Adrenal gland (tissue), 9 donors: ENCODE measurements at regions not wholly inside any gene's neighbourhood (a gene's known extent, or its start where the extent isn't known, plus 50 kb on each side); places are given as distances from the start of the nearest gene placed in this dataset.
A peak's percentile ranks its signal among the peaks of the same experiment; 100 is the strongest.

Experiments
- DNase-seq, 7 donors: peaks; one replicate each; pipeline ENCODE4 v3.0.0-alpha.2; 2019 to 2020
- H3K27ac ChIP-seq, 5 donors: fragments of 200-600 bp; sonication (generic) in 4 of 5; 1 replicate in 3 of 5; 2 replicates in 2 of 5; pipeline versions ENCODE4 v1.5.1 to v1.8.0; 2016 to 2020; ENCODE audit warnings: mild to moderate bottlenecking in 1 of 5
- H3K27me3 ChIP-seq: fragments of 200-600 bp; 2 replicates; pipeline ENCODE4 v1.8.0; 2021
- H3K36me3 ChIP-seq, 2 donors: fragments of 200-600 bp; replicated peaks in 1 of 2; 1 replicate in 1 of 2; 2 replicates in 1 of 2; pipeline versions ENCODE4 v1.5.1 to v1.8.0; 2018 to 2022
- H3K4me1 ChIP-seq, 2 donors: fragments of 200-600 bp; replicated peaks in 1 of 2; 1 replicate in 1 of 2; 2 replicates in 1 of 2; pipeline versions ENCODE4 v1.5.1 to v1.8.0; 2018 to 2021
- H3K4me3 ChIP-seq, 4 donors: fragments of 200-600 bp; sonication (generic) in 3 of 4; one replicate each; pipeline ENCODE4 v1.5.1; 2016 to 2018
- H3K9me3 ChIP-seq, 3 donors: fragments of 200-600 bp; sonication (generic) in 1 of 3; replicated peaks in 1 of 3; 1 replicate in 2 of 3; 2 replicates in 1 of 3; pipeline versions ENCODE4 v1.5.1 to v1.8.0; 2016 to 2021
- CTCF ChIP-seq, 6 experiments: fragments of 450-650 bp in 4 of 6; fragments of 200-600 bp in 2 of 6; sonication (generic) in 1 of 6; IDR thresholded peaks; 1 replicate in 5 of 6; 2 replicates in 1 of 6; pipeline versions ENCODE4 v1.5.1 to v1.8.0; 2016 to 2021; ENCODE audit warnings: antibody characterized with exemption in 6 of 6, mild to moderate bottlenecking in 2 of 6, moderate library complexity in 1 of 6
- POLR2A ChIP-seq, 2 donors: fragments of 450-650 bp; IDR thresholded peaks; one replicate each; pipeline ENCODE4 v1.6.1; 2017; ENCODE audit warnings: antibody characterized with exemption in 2 of 2, mild to moderate bottlenecking in 2 of 2, moderate library complexity in 1 of 2
- WGBS, 4 donors: extraction: QIAGEN DNeasy Blood & Tissue Kit in 2 of 4; methylation state at CpG; one replicate each; pipeline versions ENCODE4 v1.1.5 to v1.1.7; 2013 to 2017; 5-methylcytosine and 5-hydroxymethylcytosine counted together
- intact Hi-C, 2 donors: fragments of 100-400 bp; cut with DNase I; formaldehyde crosslinking; loops; one replicate each; pipeline versions ENCODE4 v1.14.1 to v1.15.0; 2022 to 2023
- donor health status: healthy with polysubstance abuse.
- donor health status: Bipolar disorder and iron deficiency.
- donor health status: DM: yes; HTN: yes; CAD: no.
- donor health status: DM: no; HTN: no; CAD: no.
- donor health status: DM: no; HTN: no; CAD: no.

- no peak overlapping the region for H3K27ac ChIP-seq
- no peaks in the 10 kb centered on the region for H3K9me3 ChIP-seq
- no peaks in the 10 kb centered on the region for H3K4me1 ChIP-seq
- intact Hi-C loops: no loop called here
- 54 to 87% (median 74%) methylated on average over 4 of the region's 4 CpGs for WGBS, 4 donors
- no peak overlapping the region for H3K4me3 ChIP-seq
- no peaks in the 10 kb centered on the region for H3K36me3 ChIP-seq
- peaks cover 30% of the 10 kb centered on the region for H3K27me3 ChIP-seq
- TF ChIP-seq CTCF (IDR thresholded peaks at IDR 0.05) (no peak), POLR2A (IDR thresholded peaks at IDR 0.05) (no peak)
- DNase-seq: no peak
These were observed 78.0 kb upstream of the PJA1 start for GRCh38 chrX:69243276-69243675.

- no peak overlapping the region for H3K27ac ChIP-seq
These were observed 73.6 kb upstream of the PJA1 start for GRCh38 chrX:69238887-69239231.

GRCh38 chrX:69238114-69238886, 73.0 kb upstream of the PJA1 start:
- TF ChIP-seq CTCF (IDR thresholded peaks at IDR 0.05) (no peak), POLR2A (IDR thresholded peaks at IDR 0.05) (no peak)
- H3K4me3 ChIP-seq: no peak overlapping the region
- no peaks in the 10 kb centered on the region for H3K9me3 ChIP-seq
- peaks cover 22% of the 10 kb centered on the region for H3K27me3 ChIP-seq
- H3K4me1 ChIP-seq: no peaks in the 10 kb centered on the region
- intact Hi-C loops: no loop called here
- DNase-seq: peak in 1 of 7 donors; percentile 50
- H3K36me3 ChIP-seq: no peaks in the 10 kb centered on the region
- no peak overlapping the region for H3K27ac ChIP-seq
- 65 to 73% (median 68%) methylated on average over 5 to 18 of the region's 18 CpGs for WGBS, 4 donors

More at GRCh38 chrX:69238887-69239231, 73.6 kb upstream of the PJA1 start:
- 47 to 93% (median 63%) methylated on average over 2 of the region's 2 CpGs; no CpG with 5 or more reads in 1 of the 4 donors for WGBS, 4 donors
- H3K36me3 ChIP-seq: no peaks in the 10 kb centered on the region
- H3K4me1 ChIP-seq: no peaks in the 10 kb centered on the region
- H3K27me3 ChIP-seq: peaks cover 22% of the 10 kb centered on the region
- TF ChIP-seq POLR2A (IDR thresholded peaks at IDR 0.05): no peak
- TF ChIP-seq CTCF (IDR thresholded peaks at IDR 0.05): no peak
- intact Hi-C loops: no loop called here
- no peak for DNase-seq
- no peak overlapping the region for H3K4me3 ChIP-seq
- H3K9me3 ChIP-seq: no peaks in the 10 kb centered on the region

GRCh38 chrX:69237236-69237635, 72.0 kb upstream of the PJA1 start:
- no peak for TF ChIP-seq CTCF (IDR thresholded peaks at IDR 0.05)
- no peak for TF ChIP-seq POLR2A (IDR thresholded peaks at IDR 0.05)
- Histone ChIP-seq H3K4me3 (no peak overlapping the region), H3K36me3 (no peaks in the 10 kb centered on the region), H3K27ac (no peak overlapping the region), H3K27me3 (peaks cover 22% of the 10 kb centered on the region), H3K9me3 (no peaks in the 10 kb centered on the region), H3K4me1 (no peaks in the 10 kb centered on the region)
- no peak for DNase-seq
- WGBS, 4 donors: 41 to 96% (median 72%) methylated on average over 3 to 5 of the region's 5 CpGs
- intact Hi-C loops: no loop called here
